AG04450 (cell line): ENCODE measurements at regions not wholly inside any gene's neighbourhood (a gene's known extent, or its start where the extent isn't known, plus 50 kb on each side); places are given as distances from the start of the nearest gene placed in this dataset.

Experiments used
- CTCF ChIA-PET: fragments of 300-600, 350-600 bp; formaldehyde crosslinking; extraction: SDS; loops from one replicate; lab custom pipeline; 2022; ENCODE audit warnings: antibody characterized with exemption, inconsistent platforms; lab: Charles Lee
- POLR2A ChIA-PET: fragments of 350-600 bp; formaldehyde crosslinking; extraction: SDS; loops from one replicate; lab custom pipeline; 2021; ENCODE audit warnings: antibody characterized with exemption, inconsistent platforms; lab: Yijun Ruan, JAX
- DNase-seq: peaks from one replicate; pipeline ENCODE4 v3.0.0-alpha.2; 2011; ENCODE audit warnings: low read depth, low spot score
- H3K27ac ChIP-seq: one replicate; pipeline ENCODE4 v1.5.1; 2012; ENCODE audit warnings: low read depth, low read length, control low read depth
- H3K27me3 ChIP-seq: one replicate; pipeline ENCODE4 v1.6.0; 2012; ENCODE audit warnings: low read length; ENCODE audit not compliant: control insufficient read depth, insufficient read depth
- H3K4me3 ChIP-seq: 2 replicates; pipeline ENCODE4 v1.5.1; 2011; ENCODE audit warnings: mild to moderate bottlenecking, low read depth, low read length, control low read depth
- H3K9me3 ChIP-seq: 2 replicates; pipeline ENCODE4 v1.5.1; 2012; ENCODE audit warnings: low read length; ENCODE audit not compliant: control insufficient read depth, insufficient read depth
- CTCF ChIP-seq: IDR thresholded peaks from 2 replicates; pipeline ENCODE4 v1.5.1; 2011; ENCODE audit warnings: low read depth, low read length, control low read depth, inconsistent platforms

- POLR2A ChIA-PET: no interaction called here
- H3K27ac ChIP-seq: no peak overlapping the region
- no peaks in the 10 kb centered on the region for H3K27me3 ChIP-seq
- no peak overlapping the region for H3K4me3 ChIP-seq
- no peak for DNase-seq
- no peaks in the 10 kb centered on the region for H3K9me3 ChIP-seq
- CTCF ChIA-PET: interaction anchor here (0.9 kb wide), 1 partner anchor 468 kb away, joined by 3 read pairs; no protein-coding TSS in a partner anchor
- TF ChIP-seq CTCF: no peak
Measured at GRCh38 chr15:35986191-35986721, 440.3 kb upstream of the DPH6 start.

GRCh38 chr15:35987056-35987455 is 441.1 kb upstream of the DPH6 start:
- TF ChIP-seq CTCF: no peak
- Histone ChIP-seq H3K27me3 (no peaks in the 10 kb centered on the region), H3K4me3 (no peak overlapping the region), H3K27ac (no peak overlapping the region), H3K9me3 (no peaks in the 10 kb centered on the region)
- DNase-seq: no peak
- ChIA-PET CTCF (no interaction called here), POLR2A (no interaction called here)

GRCh38 chr15:35991386-35991785 is 445.4 kb upstream of the DPH6 start:
- no peak for DNase-seq
- CTCF ChIA-PET: no interaction called here
- TF ChIP-seq CTCF: no peak
- Histone ChIP-seq H3K9me3 (no peaks in the 10 kb centered on the region), H3K27ac (no peak overlapping the region), H3K4me3 (no peak overlapping the region), H3K27me3 (no peaks in the 10 kb centered on the region)
- POLR2A ChIA-PET: no interaction called here

- Histone ChIP-seq H3K27me3 (no peaks in the 10 kb centered on the region), H3K27ac (no peak overlapping the region), H3K9me3 (no peaks in the 10 kb centered on the region), H3K4me3 (no peak overlapping the region)
- no peak for DNase-seq
- CTCF ChIA-PET: no interaction called here
- no peak for TF ChIP-seq CTCF
- POLR2A ChIA-PET: no interaction called here
Measured at GRCh38 chr15:35992791-35993190, 446.8 kb upstream of the DPH6 start.

GRCh38 chr15:35993196-35993595 is 447.2 kb upstream of the DPH6 start:
- Histone ChIP-seq H3K9me3 (no peaks in the 10 kb centered on the region), H3K27ac (no peak overlapping the region), H3K27me3 (no peaks in the 10 kb centered on the region), H3K4me3 (no peak overlapping the region)
- TF ChIP-seq CTCF: no peak
- ChIA-PET POLR2A (no interaction called here), CTCF (no interaction called here)
- DNase-seq: no peak
